ENCODE measurements at regions not wholly inside any gene's neighbourhood (a gene's known extent, or its start where the extent isn't known, plus 50 kb on each side); places are given as distances from the start of the nearest gene placed in this dataset.

DNA sequence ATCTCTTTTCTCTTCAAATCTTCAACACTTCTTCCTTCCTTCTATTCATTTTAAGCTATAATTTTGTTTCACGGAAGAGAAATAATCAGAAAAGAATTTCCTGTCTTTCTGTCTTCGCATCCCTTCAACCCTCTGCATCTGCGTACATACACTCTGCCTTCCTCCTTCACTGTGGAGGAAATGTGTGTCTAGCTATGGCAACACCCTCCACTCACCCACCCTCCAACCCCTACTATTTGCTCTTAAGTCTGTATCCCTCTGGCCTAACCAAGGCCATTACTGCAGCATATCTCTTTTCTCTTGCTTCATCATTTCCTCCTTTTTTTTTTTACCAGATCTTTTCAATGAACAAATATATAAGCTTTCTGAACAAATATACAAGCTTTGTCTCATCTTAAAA lies 105.7 kb upstream of the NUDT12 start:
- TF ChIP-seq, protein P1, sequence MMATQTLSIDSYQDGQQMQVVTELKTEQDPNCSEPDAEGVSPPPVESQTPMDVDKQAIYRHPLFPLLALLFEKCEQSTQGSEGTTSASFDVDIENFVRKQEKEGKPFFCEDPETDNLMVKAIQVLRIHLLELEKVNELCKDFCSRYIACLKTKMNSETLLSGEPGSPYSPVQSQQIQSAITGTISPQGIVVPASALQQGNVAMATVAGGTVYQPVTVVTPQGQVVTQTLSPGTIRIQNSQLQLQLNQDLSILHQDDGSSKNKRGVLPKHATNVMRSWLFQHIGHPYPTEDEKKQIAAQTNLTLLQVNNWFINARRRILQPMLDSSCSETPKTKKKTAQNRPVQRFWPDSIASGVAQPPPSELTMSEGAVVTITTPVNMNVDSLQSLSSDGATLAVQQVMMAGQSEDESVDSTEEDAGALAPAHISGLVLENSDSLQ (IDR thresholded peaks at IDR 0.05) = no peak
- no peak for TF ChIP-seq FOXM1 (IDR thresholded peaks at IDR 0.05; ENCODE audit: borderline replicate concordance)
- TF ChIP-seq NFRKB (IDR thresholded peaks at IDR 0.05) = no peak
- no peak for TF ChIP-seq BHLHE40 (IDR thresholded peaks at IDR 0.05; ENCODE audit: borderline replicate concordance)

Data from HEK293T (cell line).